ENCODE measurements at regions not wholly inside any gene's neighbourhood (a gene's known extent, or its start where the extent isn't known, plus 50 kb on each side); places are given as distances from the start of the nearest gene placed in this dataset.

DNA sequence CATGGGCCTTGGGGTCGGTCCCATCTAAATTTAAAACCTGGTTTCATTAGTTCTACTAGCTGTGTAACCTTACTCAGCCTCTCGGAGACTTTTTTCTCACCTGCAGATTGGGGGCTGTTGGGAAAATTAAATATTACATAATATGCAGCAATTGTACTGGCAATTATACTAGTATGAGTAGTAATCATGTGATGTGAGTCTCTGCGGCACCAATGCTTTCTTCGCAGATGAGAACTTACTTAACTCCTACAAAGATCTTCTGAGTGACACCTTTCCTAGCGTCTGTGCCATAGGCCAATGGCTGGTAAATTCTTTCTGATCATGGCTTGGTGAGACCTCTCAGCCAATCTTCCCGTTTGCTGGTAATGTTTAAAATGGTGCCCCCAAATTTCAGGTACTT is 391.3 kb downstream of the NXPE2 start:
- H3K27ac ChIP-seq: no peak overlapping the region
- no peaks in the 10 kb centered on the region for H3K27me3 ChIP-seq
- no peaks in the 10 kb centered on the region for H3K36me3 ChIP-seq
- no peak for DNase-seq
- WGBS, 2 donors: 93% methylated on average over 6 of the region's 6 CpGs
- intact Hi-C loops (cut with DNase I): no loop called here
- no peak for TF ChIP-seq EP300 (IDR thresholded peaks at IDR 0.05)
- TF ChIP-seq POLR2A (IDR thresholded peaks at IDR 0.05): no peak
- TF ChIP-seq, protein P1, sequence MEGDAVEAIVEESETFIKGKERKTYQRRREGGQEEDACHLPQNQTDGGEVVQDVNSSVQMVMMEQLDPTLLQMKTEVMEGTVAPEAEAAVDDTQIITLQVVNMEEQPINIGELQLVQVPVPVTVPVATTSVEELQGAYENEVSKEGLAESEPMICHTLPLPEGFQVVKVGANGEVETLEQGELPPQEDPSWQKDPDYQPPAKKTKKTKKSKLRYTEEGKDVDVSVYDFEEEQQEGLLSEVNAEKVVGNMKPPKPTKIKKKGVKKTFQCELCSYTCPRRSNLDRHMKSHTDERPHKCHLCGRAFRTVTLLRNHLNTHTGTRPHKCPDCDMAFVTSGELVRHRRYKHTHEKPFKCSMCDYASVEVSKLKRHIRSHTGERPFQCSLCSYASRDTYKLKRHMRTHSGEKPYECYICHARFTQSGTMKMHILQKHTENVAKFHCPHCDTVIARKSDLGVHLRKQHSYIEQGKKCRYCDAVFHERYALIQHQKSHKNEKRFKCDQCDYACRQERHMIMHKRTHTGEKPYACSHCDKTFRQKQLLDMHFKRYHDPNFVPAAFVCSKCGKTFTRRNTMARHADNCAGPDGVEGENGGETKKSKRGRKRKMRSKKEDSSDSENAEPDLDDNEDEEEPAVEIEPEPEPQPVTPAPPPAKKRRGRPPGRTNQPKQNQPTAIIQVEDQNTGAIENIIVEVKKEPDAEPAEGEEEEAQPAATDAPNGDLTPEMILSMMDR (IDR thresholded peaks at IDR 0.05): no peak
- TF ChIP-seq POLR2AphosphoS5 (IDR thresholded peaks at IDR 0.05): no peak
- peaks cover 0 to 7% (median 2%) of the 10 kb centered on the region in 4 donors for H3K9me3 ChIP-seq
- H3K4me1 ChIP-seq: no peaks in the 10 kb centered on the region
- no peak overlapping the region for H3K4me3 ChIP-seq

DNA sequence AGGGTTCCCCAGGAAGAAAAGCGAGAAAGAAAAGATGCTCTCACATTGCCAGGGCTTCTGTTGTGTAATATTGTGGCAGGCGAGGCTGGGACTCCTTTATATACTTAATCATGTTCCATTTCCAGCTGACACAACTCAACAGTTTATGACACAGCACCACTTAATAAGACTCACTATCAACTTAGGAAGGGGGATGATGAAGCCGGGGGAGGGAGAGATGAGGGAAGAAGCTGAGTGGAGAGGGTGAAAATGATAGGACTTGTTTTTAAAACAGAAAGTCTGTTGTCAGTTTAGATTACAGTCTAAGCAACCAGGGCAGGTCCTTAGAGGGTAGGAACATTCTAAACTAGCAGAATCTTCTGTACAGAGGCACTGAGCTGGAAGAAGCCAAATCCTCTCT is 397.0 kb downstream of the NXPE2 start:
- peaks cover 0 to 8% (median 0%) of the 10 kb centered on the region in 3 donors for H3K27me3 ChIP-seq
- no peaks in the 10 kb centered on the region for H3K36me3 ChIP-seq
- no peaks in the 10 kb centered on the region for H3K4me1 ChIP-seq
- no peak for DNase-seq
- no peak overlapping the region for H3K4me3 ChIP-seq
- no peaks in the 10 kb centered on the region for H3K9me3 ChIP-seq
- WGBS, 2 donors: 75 to 79% methylated on average over 3 of the region's 3 CpGs
- H3K27ac ChIP-seq: no peak overlapping the region
- intact Hi-C loops (cut with DNase I): no loop called here
- TF ChIP-seq POLR2AphosphoS5 (IDR thresholded peaks at IDR 0.05) (no peak), EP300 (IDR thresholded peaks at IDR 0.05) (no peak), POLR2A (IDR thresholded peaks at IDR 0.05) (no peak)
- TF ChIP-seq, protein P1 (IDR thresholded peaks at IDR 0.05): no peak

GRCh38 chr11:115077740-115078139 is 399.4 kb downstream of the NXPE2 start:
- Histone ChIP-seq H3K4me1 (no peaks in the 10 kb centered on the region), H3K36me3 (no peaks in the 10 kb centered on the region), H3K4me3 (no peak overlapping the region), H3K27me3 (peaks cover 0 to 8% (median 0%) of the 10 kb centered on the region in 3 donors), H3K27ac (no peak overlapping the region), H3K9me3 (no peaks in the 10 kb centered on the region)
- intact Hi-C loops (cut with DNase I): no loop called here
- no peak for DNase-seq
- no peak for TF ChIP-seq POLR2AphosphoS5 (IDR thresholded peaks at IDR 0.05)
- TF ChIP-seq, protein P1 (IDR thresholded peaks at IDR 0.05): no peak
- no peak for TF ChIP-seq POLR2A (IDR thresholded peaks at IDR 0.05)
- TF ChIP-seq EP300 (IDR thresholded peaks at IDR 0.05): no peak
- 43 to 58% methylated on average over 2 of the region's 2 CpGs for WGBS, 2 donors

GRCh38 chr11:115078461-115079438 is 400.4 kb downstream of the NXPE2 start:
- intact Hi-C loops (cut with DNase I): no loop called here
- WGBS, 2 donors: 67 to 74% methylated on average over 15 of the region's 15 CpGs
- no peaks in the 10 kb centered on the region for H3K9me3 ChIP-seq

More at GRCh38 chr11:115078461-115079438, 400.4 kb downstream of the NXPE2 start:
- no peak for DNase-seq
- H3K36me3 ChIP-seq: no peaks in the 10 kb centered on the region
- H3K27me3 ChIP-seq: peaks cover 0 to 8% (median 0%) of the 10 kb centered on the region in 3 donors
- H3K27ac ChIP-seq: no peak overlapping the region
- H3K4me3 ChIP-seq: no peak overlapping the region
- no peaks in the 10 kb centered on the region for H3K4me1 ChIP-seq
- TF ChIP-seq, protein P1 (IDR thresholded peaks at IDR 0.05): no peak
- no peak for TF ChIP-seq EP300 (IDR thresholded peaks at IDR 0.05)
